ENCODE measurements at regions not wholly inside any gene's neighbourhood (a gene's known extent, or its start where the extent isn't known, plus 50 kb on each side); places are given as distances from the start of the nearest gene placed in this dataset.

DNA sequence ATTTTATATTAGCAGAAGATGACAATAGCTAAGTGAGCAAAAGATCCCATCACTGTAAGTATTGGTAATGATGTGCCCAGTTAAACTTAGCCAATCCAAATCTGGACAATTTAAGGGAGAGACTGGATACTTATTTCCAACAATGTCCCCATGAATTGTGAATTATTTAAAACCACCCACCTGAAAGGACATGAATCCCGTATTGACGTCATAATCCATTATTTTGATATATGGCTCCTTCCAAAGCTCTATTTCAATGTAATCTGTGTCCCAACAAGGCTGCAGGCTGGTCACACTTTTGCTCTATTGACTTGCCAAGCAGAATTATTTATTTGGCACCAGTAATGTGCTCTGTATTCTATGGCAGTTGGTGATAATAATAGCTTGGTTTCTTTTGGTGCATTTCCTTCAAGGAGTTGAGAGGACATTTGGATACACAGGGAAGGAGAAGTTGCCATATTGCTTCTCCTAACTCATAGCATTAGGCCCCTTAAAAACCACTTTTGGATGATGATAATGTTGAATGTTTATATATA lies 157.2 kb downstream of the NMUR2 start:
- TF ChIP-seq, protein P1, sequence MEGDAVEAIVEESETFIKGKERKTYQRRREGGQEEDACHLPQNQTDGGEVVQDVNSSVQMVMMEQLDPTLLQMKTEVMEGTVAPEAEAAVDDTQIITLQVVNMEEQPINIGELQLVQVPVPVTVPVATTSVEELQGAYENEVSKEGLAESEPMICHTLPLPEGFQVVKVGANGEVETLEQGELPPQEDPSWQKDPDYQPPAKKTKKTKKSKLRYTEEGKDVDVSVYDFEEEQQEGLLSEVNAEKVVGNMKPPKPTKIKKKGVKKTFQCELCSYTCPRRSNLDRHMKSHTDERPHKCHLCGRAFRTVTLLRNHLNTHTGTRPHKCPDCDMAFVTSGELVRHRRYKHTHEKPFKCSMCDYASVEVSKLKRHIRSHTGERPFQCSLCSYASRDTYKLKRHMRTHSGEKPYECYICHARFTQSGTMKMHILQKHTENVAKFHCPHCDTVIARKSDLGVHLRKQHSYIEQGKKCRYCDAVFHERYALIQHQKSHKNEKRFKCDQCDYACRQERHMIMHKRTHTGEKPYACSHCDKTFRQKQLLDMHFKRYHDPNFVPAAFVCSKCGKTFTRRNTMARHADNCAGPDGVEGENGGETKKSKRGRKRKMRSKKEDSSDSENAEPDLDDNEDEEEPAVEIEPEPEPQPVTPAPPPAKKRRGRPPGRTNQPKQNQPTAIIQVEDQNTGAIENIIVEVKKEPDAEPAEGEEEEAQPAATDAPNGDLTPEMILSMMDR (IDR thresholded peaks at IDR 0.05; ENCODE audit: low read depth, low read length): no peak
- TF ChIP-seq EZH2phosphoT487 (IDR thresholded peaks at IDR 0.05; ENCODE audit: low read depth): no peak

Data from OCI-LY3 (cell line).